HEK293T (cell line): ENCODE measurements at regions not wholly inside any gene's neighbourhood (a gene's known extent, or its start where the extent isn't known, plus 50 kb on each side); places are given as distances from the start of the nearest gene placed in this dataset.

ENCODE experiments used
- CTCF ChIA-PET: fragments of 350-600 bp; formaldehyde crosslinking; extraction: SDS; loops from one replicate; lab custom pipeline; 2021; ENCODE audit warnings: antibody characterized with exemption, inconsistent platforms; lab: Yijun Ruan, JAX
- POLR2A ChIA-PET: fragments of 350-600 bp; formaldehyde crosslinking; extraction: SDS; loops from one replicate; lab custom pipeline; 2020; ENCODE audit warnings: antibody characterized with exemption, inconsistent platforms; lab: Yijun Ruan, JAX
- DNase-seq: peaks from one replicate; pipeline ENCODE4 v3.0.0; 2012; ENCODE audit warnings: mixed read lengths; ENCODE audit errors: extremely low spot score
- ARNT ChIP-seq: fragments of 450-650 bp; IDR thresholded peaks from 2 replicates; pipeline ENCODE4 v1.6.1; 2017; ENCODE audit warnings: mild to moderate bottlenecking
- BHLHE40 ChIP-seq: fragments of 450-650 bp; IDR thresholded peaks from 2 replicates; pipeline ENCODE4 v1.6.1; 2016; ENCODE audit warnings: mild to moderate bottlenecking, moderate library complexity, borderline replicate concordance
- CTBP1 ChIP-seq: fragments of 450-650 bp; IDR thresholded peaks from 2 replicates; pipeline ENCODE4 v1.6.1; 2016; ENCODE audit warnings: borderline replicate concordance
- ELF4 ChIP-seq: fragments of 450-650 bp; IDR thresholded peaks from 2 replicates; pipeline ENCODE4 v1.6.1; 2017; ENCODE audit warnings: antibody characterized with exemption
- FOXA1 ChIP-seq: fragments of 450-650 bp; IDR thresholded peaks from 2 replicates; pipeline ENCODE4 v1.6.1; 2016; ENCODE audit warnings: mild to moderate bottlenecking
- FOXK2 ChIP-seq: fragments of 450-650 bp; IDR thresholded peaks from 2 replicates; pipeline ENCODE4 v1.6.1; 2016; ENCODE audit warnings: mild to moderate bottlenecking
- FOXM1 ChIP-seq: fragments of 450-650 bp; IDR thresholded peaks from 2 replicates; pipeline ENCODE4 v1.6.1; 2017; ENCODE audit warnings: mild to moderate bottlenecking, borderline replicate concordance
- HDGF ChIP-seq: fragments of 450-650 bp; IDR thresholded peaks from 2 replicates; pipeline ENCODE4 v1.6.1; 2017; ENCODE audit warnings: antibody characterized with exemption, borderline replicate concordance
- L3MBTL2 ChIP-seq: fragments of 450-650 bp; conservative IDR thresholded peaks from 2 replicates; pipeline ENCODE4 v1.6.1; 2016; ENCODE audit warnings: mild to moderate bottlenecking
- LEF1 ChIP-seq: fragments of 450-650 bp; IDR thresholded peaks from 2 replicates; pipeline ENCODE4 v1.6.1; 2017; ENCODE audit warnings: mild to moderate bottlenecking, borderline replicate concordance
- NFRKB ChIP-seq: fragments of 450-650 bp; IDR thresholded peaks from 2 replicates; pipeline ENCODE4 v1.6.1; 2016; ENCODE audit warnings: mild to moderate bottlenecking, moderate library complexity
- PKNOX1 ChIP-seq: fragments of 450-650 bp; IDR thresholded peaks from 2 replicates; pipeline ENCODE4 v1.6.1; 2016
- SP1 ChIP-seq: fragments of 450-650 bp; IDR thresholded peaks from 2 replicates; pipeline ENCODE4 v1.6.1; 2017
- SUZ12 ChIP-seq: fragments of 450-650 bp; IDR thresholded peaks from 2 replicates; pipeline ENCODE4 v1.6.1; 2016; ENCODE audit warnings: mild to moderate bottlenecking
- TARDBP ChIP-seq: fragments of 450-650 bp; IDR thresholded peaks from 2 replicates; pipeline ENCODE4 v1.6.1; 2016
- ZNF384 ChIP-seq: fragments of 450-650 bp; IDR thresholded peaks from 2 replicates; pipeline ENCODE4 v1.6.1; 2016

DNA sequence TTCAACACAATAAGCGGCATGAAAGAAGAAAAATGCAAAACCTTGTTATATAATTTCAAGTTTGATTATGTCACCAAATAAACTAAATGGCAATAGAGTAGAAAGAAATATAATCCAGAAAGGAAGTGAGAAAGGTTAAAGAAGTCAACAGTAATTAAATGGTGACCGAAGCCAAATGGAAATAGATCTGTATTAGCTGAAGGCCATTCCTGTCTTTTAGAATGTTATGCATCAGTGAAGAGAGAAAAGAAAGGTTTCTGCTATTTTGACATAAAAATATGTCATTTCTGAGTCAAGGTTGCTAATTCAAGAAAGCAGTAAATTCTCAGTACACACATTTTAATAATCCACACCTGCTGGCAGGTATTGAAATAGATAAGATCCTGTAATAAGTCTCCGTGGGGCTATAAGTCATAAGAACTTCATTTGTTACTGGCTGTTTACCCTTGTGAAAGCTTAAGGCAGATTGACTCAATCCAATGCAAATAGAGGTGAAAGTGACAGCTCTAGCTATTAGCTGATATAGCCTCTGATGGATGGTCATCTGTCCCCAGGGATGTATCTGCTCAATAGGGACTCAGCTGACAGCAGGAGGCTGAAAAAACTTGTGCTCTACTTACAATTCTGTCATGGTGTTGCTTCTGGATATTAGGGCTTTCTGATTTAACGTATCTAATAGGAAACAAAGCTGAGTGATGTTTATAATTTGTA, 152.1 kb downstream of the FZD1 start:
- TF ChIP-seq L3MBTL2 = no peak
- no peak for TF ChIP-seq ZNF384
- no peak for TF ChIP-seq SUZ12
- no peak for TF ChIP-seq FOXM1
- no peak for TF ChIP-seq LEF1
- TF ChIP-seq ARNT = no peak
- no peak for TF ChIP-seq BHLHE40
- TF ChIP-seq FOXA1 = no peak
- TF ChIP-seq CTBP1 = no peak
- TF ChIP-seq TARDBP = no peak
- ChIA-PET POLR2A (no interaction called here), CTCF (no interaction called here)
- no peak for DNase-seq

DNA sequence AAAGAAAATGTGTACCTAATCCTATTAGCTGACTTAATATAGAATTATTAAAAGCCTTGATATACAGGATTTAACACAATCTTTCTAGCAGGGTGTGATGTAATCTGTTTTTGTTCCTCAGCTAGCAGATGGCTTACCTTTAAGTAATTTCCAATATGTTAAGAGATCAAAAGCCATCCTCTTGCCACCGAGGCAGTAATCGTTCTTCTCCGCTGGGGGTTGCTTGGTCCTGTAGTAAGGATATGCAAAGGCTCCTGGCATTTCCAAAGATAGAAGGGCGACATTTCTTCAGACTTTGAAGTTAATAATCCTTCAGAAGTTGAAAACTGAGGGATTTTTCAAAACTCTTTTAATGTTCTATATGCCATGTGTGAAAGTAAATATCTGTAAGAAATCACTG, 156.4 kb downstream of the FZD1 start:
- CTCF ChIA-PET = no interaction called here

DNA sequence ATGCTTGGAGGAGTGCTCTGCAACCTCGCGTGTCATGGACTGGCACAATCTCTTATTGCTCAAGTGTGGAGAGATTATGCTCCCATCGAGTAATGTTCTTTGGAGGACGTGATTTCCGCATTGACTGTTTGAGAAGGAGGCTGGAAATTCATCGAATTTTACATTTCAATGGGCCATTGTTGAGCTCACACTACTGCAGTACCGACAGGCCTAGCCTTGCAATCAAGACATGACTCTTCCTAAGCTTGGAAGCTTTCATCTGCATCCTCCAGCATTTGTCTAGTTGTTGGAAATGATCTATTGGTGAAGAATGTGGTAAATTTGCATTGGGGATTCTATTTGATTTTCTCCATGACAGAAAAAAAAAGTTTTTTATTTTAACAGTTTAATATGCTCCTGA, 156.8 kb downstream of the FZD1 start:
- TF ChIP-seq FOXM1 (no peak), NFRKB (no peak), FOXK2 (no peak), SP1 (no peak), HDGF (no peak), CTBP1 (no peak), L3MBTL2 (no peak), BHLHE40 (no peak), ZNF384 (no peak), SUZ12 (no peak), TARDBP (no peak), LEF1 (no peak), PKNOX1 (no peak), FOXA1 (no peak), ELF4 (no peak), ARNT (no peak)
- POLR2A ChIA-PET = no interaction called here
- CTCF ChIA-PET = no interaction called here
- no peak for DNase-seq

More for the DNA sequence above, 156.4 kb downstream of the FZD1 start:
- TF ChIP-seq ARNT (no peak), L3MBTL2 (no peak), TARDBP (no peak), FOXM1 (no peak)
- POLR2A ChIA-PET = no interaction called here
- DNase-seq = no peak

DNA sequence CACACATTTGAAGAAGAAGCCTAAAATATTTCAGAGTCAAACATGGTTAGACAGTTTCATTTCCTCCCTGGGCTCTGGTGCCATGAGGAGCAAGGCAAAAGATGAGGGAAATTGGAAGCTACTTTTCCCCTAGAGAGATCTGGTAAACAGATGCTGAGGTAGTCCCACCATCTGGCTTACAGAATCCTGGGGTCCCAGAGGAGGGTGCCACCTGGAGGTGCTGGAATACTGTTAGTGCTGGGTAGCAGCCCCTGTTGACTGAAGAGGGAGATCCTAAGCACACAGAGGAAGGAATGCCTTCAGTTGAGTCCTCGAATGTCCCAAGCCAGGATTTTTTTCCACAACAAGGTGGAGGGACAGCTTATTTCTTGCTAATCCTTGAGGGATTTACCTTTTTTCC, 160.1 kb downstream of the FZD1 start:
- DNase-seq = no peak
- ChIA-PET CTCF (no interaction called here), POLR2A (no interaction called here)
- no peak for TF ChIP-seq LEF1
- TF ChIP-seq L3MBTL2 = no peak
- no peak for TF ChIP-seq SP1
- TF ChIP-seq ZNF384 = no peak
- no peak for TF ChIP-seq PKNOX1
- TF ChIP-seq FOXA1 = no peak
- no peak for TF ChIP-seq FOXM1
- TF ChIP-seq CTBP1 = no peak
- TF ChIP-seq ARNT = no peak
- TF ChIP-seq ELF4 = no peak
- no peak for TF ChIP-seq HDGF
- no peak for TF ChIP-seq SUZ12
- TF ChIP-seq BHLHE40 = no peak
- no peak for TF ChIP-seq FOXK2
- no peak for TF ChIP-seq TARDBP
- no peak for TF ChIP-seq NFRKB

GRCh38 chr7:91425149-91425548, 160.9 kb downstream of the FZD1 start:
- POLR2A ChIA-PET = no interaction called here
- DNase-seq = no peak
- TF ChIP-seq LEF1 (no peak), NFRKB (no peak), TARDBP (no peak), HDGF (no peak), L3MBTL2 (no peak)
- CTCF ChIA-PET = no interaction called here

GRCh38 chr7:91427051-91427450, 162.8 kb downstream of the FZD1 start:
- ChIA-PET CTCF (no interaction called here), POLR2A (no interaction called here)
- TF ChIP-seq ARNT (no peak), SUZ12 (no peak), NFRKB (no peak), SP1 (no peak), FOXK2 (no peak), ZNF384 (no peak), ELF4 (no peak), LEF1 (no peak), HDGF (no peak), CTBP1 (no peak), PKNOX1 (no peak), FOXM1 (no peak), BHLHE40 (no peak), L3MBTL2 (no peak), TARDBP (no peak), FOXA1 (no peak)
- DNase-seq = no peak
